Psoas muscle (tissue), 7 donors: ENCODE measurements at regions not wholly inside any gene's neighbourhood (a gene's known extent, or its start where the extent isn't known, plus 50 kb on each side); places are given as distances from the start of the nearest gene placed in this dataset.

Source experiments
- ATAC-seq, 4 donors: fragments of 200-7000 bp; cut with Tn5 transposase; one replicate each; pipeline ENCODE4 v1.9.1; 2020; ENCODE audit warnings: moderate library complexity in 3 of 4, mild to moderate bottlenecking in 2 of 4
- DNase-seq, 2 donors: peaks; one replicate each; pipeline ENCODE4 v3.0.0-alpha.2; 2020
- H3K27ac ChIP-seq: fragments of 200-600 bp; one replicate; pipeline ENCODE4 v1.8.0; 2022
- H3K27me3 ChIP-seq, 3 donors: fragments of 200-600 bp in 1 of 3; one replicate each; pipeline versions ENCODE4 v1.6.1 to v1.8.0; 2013 to 2022; ENCODE audit warnings: low read length in 2 of 3, mild to moderate bottlenecking in 2 of 3, moderate library complexity in 1 of 3; ENCODE audit not compliant: insufficient read depth in 3 of 3
- H3K36me3 ChIP-seq, 2 donors: fragments of 200-600 bp in 1 of 2; one replicate each; pipeline versions ENCODE4 v1.6.1 to v1.8.0; 2013 to 2022; ENCODE audit warnings: low read depth in 1 of 2, mild to moderate bottlenecking in 1 of 2, moderate library complexity in 1 of 2; ENCODE audit not compliant: insufficient read depth in 1 of 2
- H3K4me1 ChIP-seq: fragments of 200-600 bp; one replicate; pipeline ENCODE4 v1.8.0; 2022
- H3K4me3 ChIP-seq: fragments of 200-600 bp; one replicate; pipeline ENCODE4 v1.8.0; 2022; ENCODE audit warnings: mild to moderate bottlenecking
- H3K9me3 ChIP-seq: fragments of 200-600 bp; one replicate; pipeline ENCODE4 v1.8.0; 2022
- WGBS, 3 donors: extraction: QIAGEN DNeasy Blood & Tissue Kit; methylation state at CpG; one replicate each; pipeline versions ENCODE4 v1.1.6 to v1.1.7; 2013; 5-methylcytosine and 5-hydroxymethylcytosine counted together
- intact Hi-C, 2 donors: fragments of 100-400 bp; cut with DNase I; formaldehyde crosslinking; loops; one replicate each; pipeline versions ENCODE4 v1.11.0 to v1.14.2; 2022
- TF ChIP-seq, protein P1 (sequence below): fragments of 200-600 bp; IDR thresholded peaks from one replicate; pipeline ENCODE4 v1.8.0; 2022; ENCODE audit warnings: antibody characterized with exemption
- donor health status: healthy with polysubstance abuse.
- donor health status: DM: no; HTN: no; CAD: no; lungs with moderate emphysema.
- donor health status: Bipolar disorder and iron deficiency.
- donor health status: healthy.
- donor health status: DM: yes; HTN: yes; CAD: no.
- donor health status: DM: no; HTN: no; CAD: no.
- donor health status: DM: yes; HTN: yes; CAD: no.

DNA sequence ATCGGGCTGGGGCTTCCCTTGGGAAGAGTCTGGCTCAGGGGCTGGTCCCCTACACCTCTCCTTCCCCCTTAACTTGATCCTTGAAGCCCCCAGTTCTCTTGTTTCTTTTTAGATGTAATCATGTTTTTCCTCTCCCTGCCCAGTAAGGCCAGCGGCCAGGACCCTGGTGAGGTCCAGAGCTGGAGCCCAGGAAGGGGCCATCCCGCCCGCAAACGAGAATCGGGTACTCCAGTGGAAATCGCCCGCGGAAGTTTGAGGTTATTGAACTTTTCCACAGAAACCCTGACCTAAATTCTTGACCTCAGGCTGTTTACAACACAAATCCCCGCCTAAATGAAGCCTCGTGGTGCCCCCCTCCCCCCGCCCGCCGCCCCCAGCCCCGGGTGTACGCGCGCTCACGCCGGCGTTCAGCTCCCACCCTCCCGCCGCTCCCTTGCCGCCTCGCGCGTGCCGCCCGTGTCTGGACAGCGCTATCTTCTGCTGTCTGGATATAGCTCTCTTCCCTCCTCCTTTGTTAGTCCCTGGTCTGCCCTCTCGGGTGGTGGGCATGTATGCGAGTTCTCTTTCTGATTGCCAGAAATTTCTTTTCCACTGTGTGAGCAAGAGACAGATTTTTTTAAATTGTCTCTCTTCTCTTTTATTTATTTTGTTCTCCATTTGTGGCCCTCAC lies 165.9 kb upstream of the CACNA1E start:
- no peaks in the 10 kb centered on the region for H3K36me3 ChIP-seq
- H3K27me3 ChIP-seq, result peaks cover 7 to 66% (median 30%) of the 10 kb centered on the region in 3 donors
- no peak overlapping the region for H3K27ac ChIP-seq
- no peak overlapping the region for H3K4me3 ChIP-seq
- TF ChIP-seq, protein P1, sequence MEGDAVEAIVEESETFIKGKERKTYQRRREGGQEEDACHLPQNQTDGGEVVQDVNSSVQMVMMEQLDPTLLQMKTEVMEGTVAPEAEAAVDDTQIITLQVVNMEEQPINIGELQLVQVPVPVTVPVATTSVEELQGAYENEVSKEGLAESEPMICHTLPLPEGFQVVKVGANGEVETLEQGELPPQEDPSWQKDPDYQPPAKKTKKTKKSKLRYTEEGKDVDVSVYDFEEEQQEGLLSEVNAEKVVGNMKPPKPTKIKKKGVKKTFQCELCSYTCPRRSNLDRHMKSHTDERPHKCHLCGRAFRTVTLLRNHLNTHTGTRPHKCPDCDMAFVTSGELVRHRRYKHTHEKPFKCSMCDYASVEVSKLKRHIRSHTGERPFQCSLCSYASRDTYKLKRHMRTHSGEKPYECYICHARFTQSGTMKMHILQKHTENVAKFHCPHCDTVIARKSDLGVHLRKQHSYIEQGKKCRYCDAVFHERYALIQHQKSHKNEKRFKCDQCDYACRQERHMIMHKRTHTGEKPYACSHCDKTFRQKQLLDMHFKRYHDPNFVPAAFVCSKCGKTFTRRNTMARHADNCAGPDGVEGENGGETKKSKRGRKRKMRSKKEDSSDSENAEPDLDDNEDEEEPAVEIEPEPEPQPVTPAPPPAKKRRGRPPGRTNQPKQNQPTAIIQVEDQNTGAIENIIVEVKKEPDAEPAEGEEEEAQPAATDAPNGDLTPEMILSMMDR, result no peak
- ATAC-seq, result no peak
- H3K9me3 ChIP-seq, result no peaks in the 10 kb centered on the region
- no peak for DNase-seq
- H3K4me1 ChIP-seq, result no peaks in the 10 kb centered on the region
- intact Hi-C loops, result loop anchor here in 1 of 2 donors (10.0 kb wide), 1 partner anchor 103 kb away; no protein-coding TSS in a partner anchor
- 1 to 7% (median 1%) methylated on average over 32 of the region's 32 CpGs for WGBS, 3 donors

DNA sequence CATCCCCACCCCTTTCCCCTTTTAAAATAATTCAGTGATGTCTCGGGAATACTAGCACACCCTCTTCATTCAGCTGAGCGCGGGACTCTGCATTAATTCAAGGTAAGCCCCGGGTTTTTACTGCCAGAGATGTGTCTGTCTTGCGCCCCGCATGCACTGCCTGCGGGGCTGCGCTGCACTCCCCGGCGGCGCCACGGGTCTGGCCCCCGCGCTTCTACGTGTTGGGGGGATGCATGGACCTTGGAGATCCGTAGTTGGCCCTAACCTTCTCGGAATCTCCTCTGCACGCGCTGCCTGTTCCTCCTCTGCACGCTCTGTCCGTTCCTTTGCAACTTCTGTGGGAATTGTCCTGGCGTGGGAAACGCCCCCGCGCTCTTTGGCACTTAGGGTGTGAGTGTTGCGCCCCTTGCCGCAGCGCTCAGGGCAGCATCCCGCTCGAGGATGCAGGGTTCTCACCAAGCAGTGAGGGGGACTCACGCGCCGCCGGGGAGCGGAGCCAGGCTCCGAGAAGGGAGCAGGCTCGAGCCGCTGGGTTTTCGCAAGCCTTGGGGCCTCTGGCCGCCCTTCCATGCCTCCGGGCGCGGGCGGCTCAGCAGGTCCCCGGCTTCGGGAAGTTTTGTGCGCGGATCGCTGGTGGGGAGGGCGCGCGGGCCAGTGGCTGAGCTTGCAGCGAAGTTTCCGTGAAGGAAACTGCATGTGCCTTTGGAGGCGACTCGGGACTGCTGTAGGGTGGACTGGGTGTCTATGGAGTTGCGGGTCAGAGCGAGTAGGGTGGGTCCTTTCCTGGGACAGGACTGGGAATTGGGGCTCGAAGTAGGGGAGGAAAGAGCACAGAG lies 165.1 kb upstream of the CACNA1E start:
- peak in 1 of 4 donors; percentile 27 for ATAC-seq
- H3K27me3 ChIP-seq, result peaks cover 7 to 66% (median 28%) of the 10 kb centered on the region in 3 donors
- 1 to 4% (median 2%) methylated on average over 55 to 59 of the region's 59 CpGs for WGBS, 3 donors

DNA sequence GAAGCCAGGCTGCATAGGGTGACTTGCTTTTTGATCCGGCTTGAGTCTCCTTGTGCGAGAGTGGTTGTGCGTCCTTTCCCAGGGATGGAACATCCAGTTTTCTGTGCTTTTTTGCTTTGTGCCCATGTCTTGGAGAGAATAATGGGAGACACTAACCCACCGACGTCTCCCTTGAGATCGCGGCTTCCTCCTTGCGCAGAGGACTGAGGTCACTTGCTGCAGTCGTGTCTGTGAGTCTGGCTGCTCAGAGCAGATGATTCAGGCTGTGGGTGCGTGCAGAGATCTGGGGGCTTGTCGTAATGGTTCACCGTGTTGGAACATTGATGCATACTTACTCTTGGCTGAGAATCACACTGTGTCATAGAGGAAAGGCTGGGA lies 164.5 kb upstream of the CACNA1E start:
- ATAC-seq (no peak), DNase-seq (no peak)
- H3K4me3 ChIP-seq, result peak overlapping the region; percentile 31
- no peaks in the 10 kb centered on the region for H3K36me3 ChIP-seq
- TF ChIP-seq, protein P1, result no peak
- H3K27me3 ChIP-seq, result peaks cover 7 to 60% (median 26%) of the 10 kb centered on the region in 3 donors
- intact Hi-C loops, result loop anchor here in 1 of 2 donors (10.0 kb wide), 1 partner anchor 104 kb away; no protein-coding TSS in a partner anchor
- no peaks in the 10 kb centered on the region for H3K9me3 ChIP-seq
- no peak overlapping the region for H3K27ac ChIP-seq
- 4 to 11% (median 6%) methylated on average over 12 of the region's 12 CpGs for WGBS, 3 donors
- H3K4me1 ChIP-seq, result no peaks in the 10 kb centered on the region

More for the DNA sequence above, 165.1 kb upstream of the CACNA1E start:
- peak overlapping the region; percentile 31 for H3K4me3 ChIP-seq
- intact Hi-C loops, result loop anchor here in 1 of 2 donors (10.0 kb wide), 1 partner anchor 103 kb away; no protein-coding TSS in a partner anchor
- H3K27ac ChIP-seq, result no peak overlapping the region
- DNase-seq, result no peak
- H3K4me1 ChIP-seq, result no peaks in the 10 kb centered on the region
- TF ChIP-seq, protein P1, result no peak
- no peaks in the 10 kb centered on the region for H3K9me3 ChIP-seq
- no peaks in the 10 kb centered on the region for H3K36me3 ChIP-seq

DNA sequence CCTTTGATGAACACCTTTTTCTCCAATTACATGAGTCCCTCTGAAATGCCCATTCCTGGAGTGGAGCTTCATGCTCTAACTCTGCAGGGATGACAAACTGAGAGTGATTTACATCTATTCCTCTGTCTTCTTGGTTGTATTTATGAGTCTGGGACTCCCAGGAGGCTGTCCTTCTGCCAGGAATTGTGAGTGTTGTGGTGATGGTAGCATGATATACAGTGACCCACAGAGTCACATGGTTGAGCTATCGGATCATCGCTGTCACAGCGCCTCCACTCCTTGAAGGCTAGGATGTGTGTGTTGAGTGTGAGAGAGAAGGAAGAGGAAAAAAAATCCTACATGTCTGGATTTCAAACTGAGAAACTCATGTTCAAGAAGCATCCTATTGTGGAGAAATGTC lies 163.4 kb upstream of the CACNA1E start:
- no peaks in the 10 kb centered on the region for H3K36me3 ChIP-seq
- H3K9me3 ChIP-seq, result no peaks in the 10 kb centered on the region
- no peak for ATAC-seq
- WGBS, 3 donors, result 29 to 56% (median 44%) methylated on average over 3 of the region's 3 CpGs
- H3K27me3 ChIP-seq, result peaks cover 3 to 60% (median 24%) of the 10 kb centered on the region in 3 donors
- TF ChIP-seq, protein P1, result no peak
- no peaks in the 10 kb centered on the region for H3K4me1 ChIP-seq
- no peak overlapping the region for H3K27ac ChIP-seq
- no peak overlapping the region for H3K4me3 ChIP-seq
- intact Hi-C loops, result loop anchor here in 1 of 2 donors (10.0 kb wide), 1 partner anchor 105 kb away; no protein-coding TSS in a partner anchor
- DNase-seq, result no peak
